ENCODE measurements at regions not wholly inside any gene's neighbourhood (a gene's known extent, or its start where the extent isn't known, plus 50 kb on each side); places are given as distances from the start of the nearest gene placed in this dataset.

- no peak for DNase-seq (ENCODE audit: low read depth)
These were observed 149.1 kb upstream of the USP24 start for GRCh38 chr1:55364216-55364615.

- DNase-seq (ENCODE audit: low read depth): peak; percentile 35
These were observed 148.1 kb upstream of the USP24 start for GRCh38 chr1:55363268-55363667.

GRCh38 chr1:55362558-55362957 lies 147.4 kb upstream of the USP24 start:
- DNase-seq (ENCODE audit: low read depth): peak; percentile 45

- no peak for DNase-seq (ENCODE audit: low read depth)
These were observed 144.4 kb upstream of the USP24 start for GRCh38 chr1:55359611-55360010.

- DNase-seq (ENCODE audit: low read depth): no peak
These were observed 143.4 kb upstream of the USP24 start for GRCh38 chr1:55358581-55358980.

GRCh38 chr1:55355549-55355948 lies 140.4 kb upstream of the USP24 start:
- no peak for DNase-seq (ENCODE audit: low read depth)

- no peak for DNase-seq (ENCODE audit: low read depth)
These were observed 138.8 kb upstream of the USP24 start for GRCh38 chr1:55353707-55354620.

GRCh38 chr1:55352811-55353180 lies 137.6 kb upstream of the USP24 start:
- no peak for DNase-seq (ENCODE audit: low read depth)

GRCh38 chr1:55352080-55352810 lies 137.1 kb upstream of the USP24 start:
- DNase-seq (ENCODE audit: low read depth): no peak

- no peak for DNase-seq (ENCODE audit: low read depth)
These were observed 133.2 kb upstream of the USP24 start for GRCh38 chr1:55348356-55348755.

GRCh38 chr1:55347866-55348265 lies 132.7 kb upstream of the USP24 start:
- DNase-seq (ENCODE audit: low read depth): no peak

GRCh38 chr1:55347041-55347440 lies 131.9 kb upstream of the USP24 start:
- no peak for DNase-seq (ENCODE audit: low read depth)

- DNase-seq (ENCODE audit: low read depth): no peak
These were observed 131.4 kb upstream of the USP24 start for GRCh38 chr1:55346586-55346985.

GRCh38 chr1:55339681-55340080 lies 124.5 kb upstream of the USP24 start:
- DNase-seq (ENCODE audit: low read depth): no peak

- no peak for DNase-seq (ENCODE audit: low read depth)
These were observed 123.3 kb upstream of the USP24 start for GRCh38 chr1:55338448-55338820.

GRCh38 chr1:55337801-55338447 lies 122.8 kb upstream of the USP24 start:
- no peak for DNase-seq (ENCODE audit: low read depth)

- no peak for DNase-seq (ENCODE audit: low read depth)
These were observed 119.6 kb upstream of the USP24 start for GRCh38 chr1:55334797-55335196.

GRCh38 chr1:55334160-55334559 lies 119.0 kb upstream of the USP24 start:
- no peak for DNase-seq (ENCODE audit: low read depth)

- DNase-seq (ENCODE audit: low read depth): no peak
These were observed 118.3 kb upstream of the USP24 start for GRCh38 chr1:55333461-55333860.

GRCh38 chr1:55331351-55331750 lies 116.2 kb upstream of the USP24 start:
- DNase-seq (ENCODE audit: low read depth): no peak

GRCh38 chr1:55329808-55330432 lies 114.8 kb upstream of the USP24 start:
- DNase-seq (ENCODE audit: low read depth): no peak

- DNase-seq (ENCODE audit: low read depth): no peak
These were observed 113.9 kb upstream of the USP24 start for GRCh38 chr1:55329091-55329490.

Measured in non-pigmented ciliary epithelial cell (primary cell).